ENCODE measurements at regions not wholly inside any gene's neighbourhood (a gene's known extent, or its start where the extent isn't known, plus 50 kb on each side); places are given as distances from the start of the nearest gene placed in this dataset.
"Not testable (repeated sequence)": the region's sequence is repeated elsewhere in the genome, so short reads cannot be mapped to it uniquely, and the experiment has no call there.

- H3K4me3 ChIP-seq; intact Hi-C loops (cut with DNase I); H3K27ac ChIP-seq; H3K4me1 ChIP-seq; H3K36me3 ChIP-seq; H3K9me3 ChIP-seq; H3K27me3 ChIP-seq; FAIRE-seq; ATAC-seq; DNase-seq: not testable (repeated sequence)
- 86 to 89% methylated on average over 3 to 8 of the region's 15 CpGs for WGBS, 2 donors
Observed at GRCh38 chr12:9435682-9436081, 172.0 kb downstream of the KLRB1 start.

- WGBS, 2 donors = 93 to 95% methylated on average over 8 to 16 of the region's 19 CpGs
Observed at GRCh38 chr12:9430385-9430784, 177.3 kb downstream of the KLRB1 start.

GRCh38 chr12:9428856-9429255 lies 178.9 kb downstream of the KLRB1 start:
- H3K4me3 ChIP-seq; DNase-seq; H3K36me3 ChIP-seq; ATAC-seq; intact Hi-C loops (cut with DNase I); FAIRE-seq; H3K9me3 ChIP-seq; H3K4me1 ChIP-seq; H3K27ac ChIP-seq; H3K27me3 ChIP-seq: not testable (repeated sequence)
- WGBS, 2 donors = 86 to 89% methylated on average over 11 of the region's 13 CpGs

More at GRCh38 chr12:9430385-9430784, 177.3 kb downstream of the KLRB1 start:
- H3K4me1 ChIP-seq; FAIRE-seq; H3K9me3 ChIP-seq; H3K27ac ChIP-seq; intact Hi-C loops (cut with DNase I); DNase-seq; H3K36me3 ChIP-seq; ATAC-seq; H3K27me3 ChIP-seq; H3K4me3 ChIP-seq: not testable (repeated sequence)

- H3K27ac ChIP-seq; H3K4me3 ChIP-seq; ATAC-seq; DNase-seq; H3K9me3 ChIP-seq; H3K27me3 ChIP-seq; intact Hi-C loops (cut with DNase I); H3K36me3 ChIP-seq; FAIRE-seq; H3K4me1 ChIP-seq: not testable (repeated sequence)
- 91 to 99% methylated on average over 8 to 10 of the region's 13 CpGs for WGBS, 2 donors
Observed at GRCh38 chr12:9425429-9425828, 182.3 kb downstream of the KLRB1 start.

GRCh38 chr12:9424175-9424740 lies 183.5 kb downstream of the KLRB1 start:
- intact Hi-C loops (cut with DNase I); H3K27me3 ChIP-seq: not testable (repeated sequence)

GRCh38 chr12:9422689-9423088 lies 185.0 kb downstream of the KLRB1 start:
- H3K9me3 ChIP-seq; H3K4me3 ChIP-seq; DNase-seq; H3K36me3 ChIP-seq; H3K4me1 ChIP-seq; ATAC-seq; FAIRE-seq; H3K27me3 ChIP-seq; H3K27ac ChIP-seq; intact Hi-C loops (cut with DNase I): not testable (repeated sequence)
- WGBS, 2 donors = no CpG with 5 or more reads among the region's 2 CpGs

More at GRCh38 chr12:9424175-9424740, 183.5 kb downstream of the KLRB1 start:
- H3K9me3 ChIP-seq, ATAC-seq, H3K4me3 ChIP-seq, H3K27ac ChIP-seq, DNase-seq, H3K36me3 ChIP-seq, H3K4me1 ChIP-seq, FAIRE-seq: not testable (repeated sequence)
- 91 to 92% methylated on average over 9 of the region's 9 CpGs for WGBS, 2 donors

- H3K9me3 ChIP-seq; H3K4me3 ChIP-seq; DNase-seq; H3K4me1 ChIP-seq; FAIRE-seq; H3K27me3 ChIP-seq; intact Hi-C loops (cut with DNase I); H3K36me3 ChIP-seq; ATAC-seq; H3K27ac ChIP-seq: not testable (repeated sequence)
- WGBS, 2 donors = 83 to 98% methylated on average over 8 to 14 of the region's 18 CpGs
Observed at GRCh38 chr12:9421520-9422086, 186.1 kb downstream of the KLRB1 start.

- H3K9me3 ChIP-seq; FAIRE-seq; DNase-seq; H3K36me3 ChIP-seq; H3K4me1 ChIP-seq; intact Hi-C loops (cut with DNase I); H3K4me3 ChIP-seq; ATAC-seq; H3K27ac ChIP-seq; H3K27me3 ChIP-seq: not testable (repeated sequence)
- WGBS, 2 donors = 91 to 93% methylated on average over 14 to 21 of the region's 21 CpGs
Observed at GRCh38 chr12:9420817-9421519, 186.7 kb downstream of the KLRB1 start.

GRCh38 chr12:9418669-9419041 lies 189.1 kb downstream of the KLRB1 start:
- intact Hi-C loops (cut with DNase I); H3K27ac ChIP-seq; FAIRE-seq; H3K4me3 ChIP-seq; H3K9me3 ChIP-seq; H3K36me3 ChIP-seq; H3K27me3 ChIP-seq; H3K4me1 ChIP-seq; ATAC-seq; DNase-seq: not testable (repeated sequence)
- WGBS, 2 donors = 74 to 96% methylated on average over 9 to 11 of the region's 14 CpGs

- H3K27ac ChIP-seq; H3K4me3 ChIP-seq; H3K36me3 ChIP-seq; H3K4me1 ChIP-seq; intact Hi-C loops (cut with DNase I); H3K9me3 ChIP-seq; H3K27me3 ChIP-seq; FAIRE-seq: not testable (repeated sequence)
- peak in 1 of 6 donors; percentile 26 for DNase-seq
- 67 to 76% methylated on average over 10 to 12 of the region's 16 CpGs for WGBS, 2 donors
- peak in 3 of 4 donors; percentile 23 to 95 (median 93) for ATAC-seq
Observed at GRCh38 chr12:9417947-9418668, 189.6 kb downstream of the KLRB1 start.

- H3K27me3 ChIP-seq; H3K4me3 ChIP-seq; H3K36me3 ChIP-seq; H3K9me3 ChIP-seq; H3K4me1 ChIP-seq; DNase-seq; H3K27ac ChIP-seq; ATAC-seq; FAIRE-seq; intact Hi-C loops (cut with DNase I): not testable (repeated sequence)
- 92 to 96% methylated on average over 7 to 10 of the region's 13 CpGs for WGBS, 2 donors
Observed at GRCh38 chr12:9417341-9417740, 190.4 kb downstream of the KLRB1 start.

GRCh38 chr12:9416346-9416745 lies 191.4 kb downstream of the KLRB1 start:
- intact Hi-C loops (cut with DNase I); FAIRE-seq; H3K4me3 ChIP-seq; DNase-seq; H3K4me1 ChIP-seq; H3K36me3 ChIP-seq; H3K27me3 ChIP-seq; ATAC-seq; H3K9me3 ChIP-seq; H3K27ac ChIP-seq: not testable (repeated sequence)
- 84 to 88% methylated on average over 5 to 7 of the region's 8 CpGs for WGBS, 2 donors

All from pancreas (tissue), 10 donors.